Activated T-cell treated with anti-CD3 and anti-CD28 coated beads, Interleukin-2, amount 50 U/mL, for 4 hours (primary cell): ENCODE measurements at regions not wholly inside any gene's neighbourhood (a gene's known extent, or its start where the extent isn't known, plus 50 kb on each side); places are given as distances from the start of the nearest gene placed in this dataset.
"Not testable (repeated sequence)": the region's sequence is repeated elsewhere in the genome, so short reads cannot be mapped to it uniquely, and the experiment has no call there.

Experiments
- ATAC-seq, 2 donors: fragments of 200-7000 bp; cut with Tn5 transposase; one replicate each; pipeline ENCODE4 v1.10.0; 2021
- DNase-seq: peaks from one replicate; pipeline ENCODE4 v3.0.0-alpha.2; 2020
- H3K27me3 Mint-ChIP-seq: one replicate; pipeline ENCODE4 v1.8.0; 2021; ENCODE audit warnings: low read depth, mixed read lengths
- H3K36me3 Mint-ChIP-seq: one replicate; pipeline ENCODE4 v1.8.0; 2022; ENCODE audit warnings: mixed read lengths; ENCODE audit not compliant: insufficient read depth
- H3K4me1 Mint-ChIP-seq: one replicate; pipeline ENCODE4 v1.8.0; 2021; ENCODE audit warnings: low read depth, mixed read lengths
- H3K4me3 Mint-ChIP-seq: one replicate; pipeline ENCODE4 v1.8.0; 2021; ENCODE audit warnings: mild to moderate bottlenecking, moderate library complexity, mixed read lengths
- H3K9me3 Mint-ChIP-seq: one replicate; pipeline ENCODE4 v1.8.0; 2021; ENCODE audit warnings: mixed read lengths

GRCh38 chr6:71822625-71823024, 63.7 kb upstream of the RIMS1 start:
- H3K9me3 Mint-ChIP-seq, result peaks cover 17% of the 10 kb centered on the region
- DNase-seq (no peak), ATAC-seq (no peak)
- H3K27me3 Mint-ChIP-seq, result no peaks in the 10 kb centered on the region
- no peaks in the 10 kb centered on the region for H3K36me3 Mint-ChIP-seq
- H3K4me1 Mint-ChIP-seq, result no peaks in the 10 kb centered on the region
- H3K4me3 Mint-ChIP-seq, result no peak overlapping the region

- H3K4me3 Mint-ChIP-seq, DNase-seq, ATAC-seq, H3K36me3 Mint-ChIP-seq, H3K4me1 Mint-ChIP-seq, H3K27me3 Mint-ChIP-seq: not testable (repeated sequence)
- H3K9me3 Mint-ChIP-seq, result peaks cover 11% of the 10 kb centered on the region
Observed at GRCh38 chr6:71832110-71832764, 54.1 kb upstream of the RIMS1 start.
